HFFc6 (cell line): ENCODE measurements at regions not wholly inside any gene's neighbourhood (a gene's known extent, or its start where the extent isn't known, plus 50 kb on each side); places are given as distances from the start of the nearest gene placed in this dataset.

Source experiments
- DNase-seq: peaks from one replicate; pipeline ENCODE4 v3.0.0-alpha.2; 2018
- H3K27ac Mint-ChIP-seq: 2 replicates; pipeline ENCODE4 v1.8.0; 2020; ENCODE audit warnings: mild to moderate bottlenecking, mixed read lengths
- H3K27me3 Mint-ChIP-seq: 2 replicates; pipeline ENCODE4 v1.8.0; 2021; ENCODE audit warnings: mild to moderate bottlenecking, moderate library complexity, mixed read lengths; ENCODE audit not compliant: insufficient read depth
- H3K36me3 Mint-ChIP-seq: 2 replicates; pipeline ENCODE4 v1.8.0; 2021; ENCODE audit warnings: low read depth, mixed read lengths
- H3K4me1 Mint-ChIP-seq: 2 replicates; pipeline ENCODE4 v1.8.0; 2020; ENCODE audit warnings: low read depth, mixed read lengths
- H3K4me3 Mint-ChIP-seq: 2 replicates; pipeline ENCODE4 v1.8.0; 2020; ENCODE audit warnings: mild to moderate bottlenecking, moderate library complexity, mixed read lengths
- H3K9me3 Mint-ChIP-seq: 2 replicates; pipeline ENCODE4 v1.8.0; 2020; ENCODE audit warnings: mild to moderate bottlenecking, mixed read lengths
- CTCF ChIP-seq: fragments of 200-600 bp; sonication (generic); IDR thresholded peaks from 2 replicates; pipeline ENCODE4 v1.5.0; 2021; ENCODE audit warnings: antibody characterized with exemption, mild to moderate bottlenecking

- H3K36me3 Mint-ChIP-seq, result no peaks in the 10 kb centered on the region
- no peaks in the 10 kb centered on the region for H3K4me1 Mint-ChIP-seq
- H3K4me3 Mint-ChIP-seq, result no peak overlapping the region
- no peaks in the 10 kb centered on the region for H3K9me3 Mint-ChIP-seq
- peaks cover 2% of the 10 kb centered on the region; the same call in 1 of the 2 replicates for H3K27me3 Mint-ChIP-seq
- DNase-seq, result no peak
- no peak for TF ChIP-seq CTCF
- H3K27ac Mint-ChIP-seq, result no peak overlapping the region
Measured at GRCh38 chr13:85406269-85406975, 392.8 kb downstream of the SLITRK6 start.

DNA sequence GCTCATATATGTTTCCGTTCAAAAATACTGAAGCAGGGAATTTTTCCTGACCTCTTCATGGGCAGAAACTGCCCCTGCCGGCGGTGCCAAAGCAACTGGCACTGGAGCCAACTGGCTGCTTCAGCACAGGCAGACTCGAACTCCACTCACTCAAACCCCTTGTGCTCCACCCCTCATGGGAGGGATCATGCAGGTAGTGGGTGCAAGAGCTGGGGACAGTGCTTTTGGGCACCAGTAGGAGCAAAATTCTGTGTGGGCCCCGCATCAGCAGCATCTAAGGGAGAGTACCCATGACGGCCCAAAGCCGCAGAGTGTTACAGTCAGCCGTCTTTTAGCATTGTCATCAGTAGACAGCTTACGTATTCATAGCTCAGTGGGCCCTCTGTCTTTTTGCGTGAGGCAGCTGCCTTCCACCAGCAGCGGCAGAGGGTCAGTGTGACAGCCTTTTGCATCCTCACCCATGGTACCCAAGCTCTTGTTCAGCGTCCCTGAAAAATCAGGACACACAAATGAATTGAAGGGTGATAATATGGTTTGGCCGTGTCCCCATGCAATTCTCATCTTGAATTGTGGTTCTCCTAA, 393.8 kb downstream of the SLITRK6 start:
- no peak overlapping the region for H3K27ac Mint-ChIP-seq
- H3K36me3 Mint-ChIP-seq, result no peaks in the 10 kb centered on the region
- H3K9me3 Mint-ChIP-seq, result no peaks in the 10 kb centered on the region

DNA sequence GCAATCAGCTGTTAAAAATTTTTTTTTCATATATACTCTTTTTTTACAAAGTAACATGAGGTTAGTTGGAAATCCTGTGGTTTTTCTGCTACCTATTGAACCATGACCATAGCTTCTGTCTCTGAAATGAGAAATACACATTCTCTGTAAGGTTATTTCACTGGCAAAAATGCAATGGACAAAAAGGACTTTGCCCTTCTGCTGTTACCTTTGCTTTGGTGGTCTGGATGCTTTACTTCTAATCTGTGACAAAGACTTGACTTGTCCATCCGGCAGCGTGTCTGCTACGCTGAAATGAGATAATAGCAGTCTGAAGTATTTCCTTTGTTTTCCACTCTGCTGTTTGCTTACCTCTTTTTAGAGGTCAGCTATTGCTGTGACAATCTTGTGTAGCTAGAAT, 412.8 kb downstream of the SLITRK6 start:
- DNase-seq, result no peak
- no peak overlapping the region for H3K4me3 Mint-ChIP-seq
- H3K9me3 Mint-ChIP-seq, result peaks cover 11% of the 10 kb centered on the region
- H3K27me3 Mint-ChIP-seq, result no peaks in the 10 kb centered on the region
- H3K4me1 Mint-ChIP-seq, result peaks cover 11% of the 10 kb centered on the region; the same call in 1 of the 2 replicates
- no peak overlapping the region for H3K27ac Mint-ChIP-seq
- no peak for TF ChIP-seq CTCF
- no peaks in the 10 kb centered on the region; the same call in 1 of the 2 replicates for H3K36me3 Mint-ChIP-seq

More for the DNA sequence above, 393.8 kb downstream of the SLITRK6 start:
- no peak overlapping the region for H3K4me3 Mint-ChIP-seq
- no peak for TF ChIP-seq CTCF
- DNase-seq, result no peak
- H3K27me3 Mint-ChIP-seq, result peaks cover 2% of the 10 kb centered on the region; the same call in 1 of the 2 replicates
- no peaks in the 10 kb centered on the region for H3K4me1 Mint-ChIP-seq

GRCh38 chr13:85383291-85383690, 415.9 kb downstream of the SLITRK6 start:
- Mint-ChIP-seq H3K4me3 (no peak overlapping the region), H3K27me3 (no peaks in the 10 kb centered on the region), H3K36me3 (no peaks in the 10 kb centered on the region; the same call in 1 of the 2 replicates), H3K4me1 (peaks cover 32% of the 10 kb centered on the region), H3K9me3 (peaks cover 4% of the 10 kb centered on the region; the same call in 1 of the 2 replicates), H3K27ac (no peak overlapping the region)
- no peak for DNase-seq
- TF ChIP-seq CTCF, result no peak

DNA sequence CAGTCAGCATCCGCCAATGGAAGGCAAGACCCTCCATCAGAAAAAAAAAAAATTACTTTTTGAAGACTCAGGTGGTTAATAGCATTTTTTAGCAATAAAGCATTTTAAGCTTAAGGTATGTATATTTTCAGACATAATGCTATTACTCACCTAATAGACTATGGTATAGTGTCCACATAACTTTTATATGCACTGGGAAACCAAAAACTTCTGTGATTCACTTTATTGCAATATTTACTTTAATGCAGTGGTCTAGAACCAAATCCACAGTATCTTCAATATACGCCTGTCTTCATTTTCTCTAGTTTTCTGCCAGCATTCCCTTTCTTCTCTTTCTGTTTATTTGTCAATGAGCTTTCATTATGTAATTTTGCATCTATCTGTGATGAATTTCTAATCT, 418.1 kb downstream of the SLITRK6 start:
- DNase-seq, result no peak

More for the DNA sequence above, 418.1 kb downstream of the SLITRK6 start:
- no peak for TF ChIP-seq CTCF
- Mint-ChIP-seq H3K9me3 (no peaks in the 10 kb centered on the region), H3K36me3 (no peaks in the 10 kb centered on the region), H3K27me3 (no peaks in the 10 kb centered on the region), H3K4me1 (peaks cover 31% of the 10 kb centered on the region), H3K27ac (no peak overlapping the region), H3K4me3 (no peak overlapping the region)
